MCF 10A (cell line): ENCODE measurements at regions not wholly inside any gene's neighbourhood (a gene's known extent, or its start where the extent isn't known, plus 50 kb on each side); places are given as distances from the start of the nearest gene placed in this dataset.

Source experiments
- BruUV-seq: library from RNA; stranded (reverse); fragments of 400-500 nt; replicated peaks from 2 replicates; lab custom pipeline; 2021; lab: Mats Ljungman, UMichigan
- CTCF ChIA-PET: fragments of 300-600 bp; sonication (Branson Sonifier 250); formaldehyde crosslinking; extraction: SDS; loops from one replicate; lab custom pipeline; 2021; ENCODE audit warnings: antibody characterized with exemption, inconsistent platforms; lab: Yijun Ruan, JAX
- POLR2A ChIA-PET: fragments of 300-600, 350-650 bp; sonication (Branson Sonifier 250); formaldehyde crosslinking; extraction: SDS; loops from one replicate; lab custom pipeline; 2020; ENCODE audit warnings: antibody characterized with exemption, inconsistent platforms; lab: Yijun Ruan, JAX
- DNase-seq: peaks from one replicate; pipeline ENCODE4 v3.0.0-alpha.2; 2018; ENCODE audit not compliant: unreplicated experiment
- H3K27ac Mint-ChIP-seq: one replicate; pipeline ENCODE4 v1.8.0; 2022; ENCODE audit warnings: mild to moderate bottlenecking, low read depth, mixed read lengths; ENCODE audit not compliant: unreplicated experiment
- H3K27me3 Mint-ChIP-seq: one replicate; pipeline ENCODE4 v1.8.0; 2022; ENCODE audit warnings: mixed read lengths; ENCODE audit not compliant: insufficient read depth, unreplicated experiment
- H3K36me3 Mint-ChIP-seq: one replicate; pipeline ENCODE4 v1.8.0; 2022; ENCODE audit warnings: mild to moderate bottlenecking, moderate library complexity, mixed read lengths; ENCODE audit not compliant: insufficient read depth, unreplicated experiment
- H3K4me1 Mint-ChIP-seq: one replicate; pipeline ENCODE4 v1.8.0; 2022; ENCODE audit warnings: mixed read lengths; ENCODE audit not compliant: insufficient read depth, unreplicated experiment
- H3K4me3 Mint-ChIP-seq: one replicate; pipeline ENCODE4 v1.8.0; 2022; ENCODE audit warnings: mild to moderate bottlenecking, moderate library complexity, mixed read lengths; ENCODE audit not compliant: unreplicated experiment
- H3K9me3 Mint-ChIP-seq: one replicate; pipeline ENCODE4 v1.8.0; 2022; ENCODE audit warnings: mixed read lengths; ENCODE audit not compliant: unreplicated experiment
- CTCF ChIP-seq: fragments of 200-600 bp; IDR thresholded peaks from one replicate; pipeline ENCODE4 v1.8.0; 2022; ENCODE audit warnings: antibody characterized with exemption, mild to moderate bottlenecking; ENCODE audit not compliant: unreplicated experiment
- intact Hi-C: fragments of 100-400 bp; cut with micrococcal nuclease; formaldehyde crosslinking; loops from 2 replicates; pipeline ENCODE4 v1.14.1; 2022

DNA sequence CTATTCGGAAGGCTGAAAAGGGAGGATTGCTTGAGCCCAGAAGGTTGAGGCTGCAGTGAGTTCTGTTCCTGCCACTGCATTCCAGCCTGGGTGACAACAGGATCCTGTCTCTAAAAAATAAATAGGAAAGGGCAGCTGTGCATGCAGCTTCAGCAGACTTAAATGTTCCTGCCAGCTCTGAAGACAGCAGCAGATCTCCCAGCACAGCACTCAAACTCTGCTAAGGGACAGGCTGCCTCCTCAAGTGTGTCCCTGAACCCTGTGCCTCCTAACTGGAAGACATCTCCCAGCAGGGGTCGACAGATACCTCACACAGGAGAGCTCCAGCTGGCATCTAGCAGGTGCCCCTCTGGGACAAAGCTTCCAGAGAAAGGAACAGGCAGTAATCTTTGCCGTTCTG lies 117.9 kb downstream of the CXCL12 start:
- intact Hi-C loops = no loop called here
- Mint-ChIP-seq H3K27ac (no peak overlapping the region), H3K27me3 (peaks cover 55% of the 10 kb centered on the region), H3K4me1 (no peaks in the 10 kb centered on the region), H3K4me3 (no peak overlapping the region), H3K9me3 (peaks cover 8% of the 10 kb centered on the region), H3K36me3 (no peaks in the 10 kb centered on the region)
- DNase-seq = no peak
- TF ChIP-seq CTCF = no peak
- no TSS peak for BruUV-seq
- ChIA-PET CTCF (no interaction called here), POLR2A (no interaction called here)

DNA sequence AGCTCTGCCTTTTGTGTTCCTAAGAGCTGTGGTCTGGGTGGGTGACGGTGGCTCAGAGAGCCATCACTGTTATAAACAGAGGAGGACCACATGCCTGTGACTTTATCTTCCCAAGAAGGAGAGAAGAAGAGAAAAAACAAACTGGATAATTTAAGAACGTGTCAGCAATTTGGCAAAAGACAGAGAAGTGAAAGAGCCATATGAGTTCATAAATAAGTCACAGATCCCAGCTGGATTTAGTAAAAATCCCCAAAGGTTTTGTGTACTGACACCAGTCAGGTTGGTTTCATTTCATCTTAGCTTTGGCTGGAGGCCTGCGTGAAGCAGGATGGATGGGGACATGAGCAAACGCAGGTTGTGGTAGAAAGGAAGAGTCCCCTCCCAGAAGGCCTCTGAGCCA lies 120.7 kb downstream of the CXCL12 start:
- TF ChIP-seq CTCF = no peak
- Mint-ChIP-seq H3K4me3 (no peak overlapping the region), H3K27me3 (peaks cover 37% of the 10 kb centered on the region), H3K27ac (no peak overlapping the region), H3K4me1 (no peaks in the 10 kb centered on the region), H3K36me3 (no peaks in the 10 kb centered on the region), H3K9me3 (peaks cover 8% of the 10 kb centered on the region)
- no TSS peak for BruUV-seq
- ChIA-PET POLR2A (no interaction called here), CTCF (interaction anchor here (0.6 kb wide), 1 partner anchor 36 kb away, joined by 3 read pairs; no protein-coding TSS in a partner anchor)
- no peak for DNase-seq
- intact Hi-C loops = no loop called here

DNA sequence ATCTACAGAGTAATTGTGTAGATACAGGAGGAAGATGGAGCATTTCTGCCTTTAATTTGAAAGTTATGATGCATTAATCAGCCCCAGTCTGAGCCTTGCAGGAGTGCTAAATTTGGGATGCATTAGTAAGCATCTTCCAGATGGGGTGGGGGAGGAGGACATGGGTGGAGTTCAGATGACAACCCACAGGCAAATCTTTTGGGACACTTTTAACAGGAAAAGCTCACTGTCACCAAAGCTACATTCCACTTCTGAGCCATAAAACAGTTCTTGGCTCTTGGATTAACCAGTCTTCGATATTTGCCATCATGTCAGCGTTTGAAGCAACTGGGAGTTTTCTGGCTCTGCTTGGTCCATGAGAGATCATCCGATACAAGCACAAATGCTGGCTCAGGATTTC lies 121.1 kb downstream of the CXCL12 start:
- Mint-ChIP-seq H3K4me1 (no peaks in the 10 kb centered on the region), H3K4me3 (no peak overlapping the region), H3K27ac (no peak overlapping the region), H3K9me3 (peaks cover 8% of the 10 kb centered on the region), H3K36me3 (no peaks in the 10 kb centered on the region), H3K27me3 (peaks cover 34% of the 10 kb centered on the region)
- no TSS peak for BruUV-seq
- no peak for TF ChIP-seq CTCF
- DNase-seq = no peak
- intact Hi-C loops = no loop called here
- CTCF ChIA-PET = no interaction called here
- POLR2A ChIA-PET = no interaction called here

- intact Hi-C loops = no loop called here
- ChIA-PET CTCF (no interaction called here), POLR2A (no interaction called here)
- H3K4me1 Mint-ChIP-seq = no peaks in the 10 kb centered on the region
- no TSS peak for BruUV-seq
- peaks cover 30% of the 10 kb centered on the region for H3K27me3 Mint-ChIP-seq
- DNase-seq = no peak
- no peak for TF ChIP-seq CTCF
- no peaks in the 10 kb centered on the region for H3K36me3 Mint-ChIP-seq
- H3K4me3 Mint-ChIP-seq = no peak overlapping the region
- H3K9me3 Mint-ChIP-seq = peaks cover 3% of the 10 kb centered on the region
- no peak overlapping the region for H3K27ac Mint-ChIP-seq
Observed at GRCh38 chr10:44262551-44263251, 122.2 kb downstream of the CXCL12 start.
